MM.1S (cell line): ENCODE measurements at regions not wholly inside any gene's neighbourhood (a gene's known extent, or its start where the extent isn't known, plus 50 kb on each side); places are given as distances from the start of the nearest gene placed in this dataset.

ENCODE experiments used
- DNase-seq: peaks from one replicate; pipeline ENCODE4 v3.0.0-alpha.2; 2015
- H2AFZ ChIP-seq: fragments of 300-600 bp; sonication (generic); 2 replicates; pipeline ENCODE4 v1.6.0; 2016; ENCODE audit warnings: antibody characterized with exemption, low read length
- H3F3A ChIP-seq: fragments of 300-600 bp; sonication (generic); 2 replicates; pipeline ENCODE4 v1.6.1; 2016; ENCODE audit warnings: mild to moderate bottlenecking, antibody characterized with exemption, low read length, moderate library complexity, mixed read lengths; ENCODE audit not compliant: insufficient read depth
- H3K27ac ChIP-seq: fragments of 300-600 bp; sonication (generic); 2 replicates; pipeline ENCODE4 v1.5.1; 2016; ENCODE audit warnings: mild to moderate bottlenecking, low read length
- H3K27me3 ChIP-seq: fragments of 300-600 bp; sonication (generic); replicated peaks from 2 replicates; pipeline ENCODE4 v1.6.0; 2016; ENCODE audit warnings: low read length; ENCODE audit not compliant: insufficient read depth
- H3K36me3 ChIP-seq: fragments of 300-600 bp; sonication (generic); replicated peaks from 2 replicates; pipeline ENCODE4 v1.6.1; 2016; ENCODE audit warnings: mild to moderate bottlenecking, low read length, mixed read lengths; ENCODE audit not compliant: insufficient read depth
- H3K4me1 ChIP-seq: fragments of 300-600 bp; sonication (generic); 2 replicates; pipeline ENCODE4 v1.6.1; 2016; ENCODE audit warnings: low read length, mixed read lengths
- H3K4me2 ChIP-seq: fragments of 300-600 bp; sonication (generic); 2 replicates; pipeline ENCODE4 v1.6.0; 2016; ENCODE audit warnings: low read depth, low read length
- H3K4me3 ChIP-seq: fragments of 300-600 bp; sonication (generic); 2 replicates; pipeline ENCODE4 v1.5.1; 2016; ENCODE audit warnings: low read length, mixed read lengths
- H3K79me2 ChIP-seq: fragments of 300-600 bp; sonication (generic); 2 replicates; pipeline ENCODE4 v1.6.1; 2016; ENCODE audit warnings: mixed run types, low read length, mixed read lengths
- H3K9ac ChIP-seq: fragments of 300-600 bp; sonication (generic); 2 replicates; pipeline ENCODE4 v1.6.1; 2016; ENCODE audit warnings: low read length, mixed read lengths
- H3K9me2 ChIP-seq: fragments of 300-600 bp; sonication (generic); replicated peaks from 2 replicates; pipeline ENCODE4 v1.6.1; 2016; ENCODE audit warnings: mild to moderate bottlenecking, low read length, mixed read lengths; ENCODE audit not compliant: insufficient read depth
- H3K9me3 ChIP-seq: fragments of 300-600 bp; sonication (generic); replicated peaks from 2 replicates; pipeline ENCODE4 v1.6.1; 2016; ENCODE audit warnings: mild to moderate bottlenecking, low read length, mixed read lengths; ENCODE audit not compliant: insufficient read depth
- H4K20me1 ChIP-seq: fragments of 300-600 bp; sonication (generic); 2 replicates; pipeline ENCODE4 v1.6.1; 2016; ENCODE audit warnings: mild to moderate bottlenecking, low read length, moderate library complexity, mixed read lengths; ENCODE audit not compliant: insufficient read depth
- EZH2 ChIP-seq: fragments of 300-600 bp; sonication (generic); optimal IDR thresholded peaks from 2 replicates; pipeline ENCODE3; 2017; ENCODE audit warnings: low read depth, mild to moderate bottlenecking, antibody characterized with exemption, low read length, mixed read lengths
- EZH2phosphoT487 ChIP-seq: fragments of 300-600 bp; sonication (generic); IDR thresholded peaks from 2 replicates; pipeline ENCODE4 v1.6.1; 2018; ENCODE audit warnings: antibody characterized with exemption, low read length
- TF ChIP-seq, protein P1 (sequence below): fragments of 300-600 bp; sonication (generic); IDR thresholded peaks from 2 replicates; pipeline ENCODE4 v1.5.1; 2016; ENCODE audit warnings: antibody characterized with exemption, low read length, mixed read lengths

GRCh38 chr14:71705460-71705859 lies 226.8 kb upstream of the RGS6 start:
- H3K4me3 ChIP-seq = no peak overlapping the region
- H3K36me3 ChIP-seq = no peaks in the 10 kb centered on the region
- H2AFZ ChIP-seq = no peak overlapping the region
- no peaks in the 10 kb centered on the region for H3K9me2 ChIP-seq
- no peaks in the 10 kb centered on the region for H3K9me3 ChIP-seq
- H3F3A ChIP-seq = no peaks in the 10 kb centered on the region
- DNase-seq = no peak
- no peaks in the 10 kb centered on the region for H3K27me3 ChIP-seq
- no peaks in the 10 kb centered on the region for H3K4me1 ChIP-seq
- no peaks in the 10 kb centered on the region for H3K79me2 ChIP-seq
- TF ChIP-seq, protein P1, sequence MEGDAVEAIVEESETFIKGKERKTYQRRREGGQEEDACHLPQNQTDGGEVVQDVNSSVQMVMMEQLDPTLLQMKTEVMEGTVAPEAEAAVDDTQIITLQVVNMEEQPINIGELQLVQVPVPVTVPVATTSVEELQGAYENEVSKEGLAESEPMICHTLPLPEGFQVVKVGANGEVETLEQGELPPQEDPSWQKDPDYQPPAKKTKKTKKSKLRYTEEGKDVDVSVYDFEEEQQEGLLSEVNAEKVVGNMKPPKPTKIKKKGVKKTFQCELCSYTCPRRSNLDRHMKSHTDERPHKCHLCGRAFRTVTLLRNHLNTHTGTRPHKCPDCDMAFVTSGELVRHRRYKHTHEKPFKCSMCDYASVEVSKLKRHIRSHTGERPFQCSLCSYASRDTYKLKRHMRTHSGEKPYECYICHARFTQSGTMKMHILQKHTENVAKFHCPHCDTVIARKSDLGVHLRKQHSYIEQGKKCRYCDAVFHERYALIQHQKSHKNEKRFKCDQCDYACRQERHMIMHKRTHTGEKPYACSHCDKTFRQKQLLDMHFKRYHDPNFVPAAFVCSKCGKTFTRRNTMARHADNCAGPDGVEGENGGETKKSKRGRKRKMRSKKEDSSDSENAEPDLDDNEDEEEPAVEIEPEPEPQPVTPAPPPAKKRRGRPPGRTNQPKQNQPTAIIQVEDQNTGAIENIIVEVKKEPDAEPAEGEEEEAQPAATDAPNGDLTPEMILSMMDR = no peak
- no peak for TF ChIP-seq EZH2phosphoT487
- H3K27ac ChIP-seq = no peak overlapping the region
- H4K20me1 ChIP-seq = no peaks in the 10 kb centered on the region
- no peak overlapping the region for H3K9ac ChIP-seq
- no peak overlapping the region for H3K4me2 ChIP-seq

GRCh38 chr14:71709076-71709475 lies 223.2 kb upstream of the RGS6 start:
- Histone ChIP-seq H3K4me3 (no peak overlapping the region), H3K9me2 (no peaks in the 10 kb centered on the region), H3K9me3 (no peaks in the 10 kb centered on the region), H3K4me2 (no peak overlapping the region), H4K20me1 (no peaks in the 10 kb centered on the region), H3K9ac (no peak overlapping the region), H3K27ac (no peak overlapping the region), H3K27me3 (no peaks in the 10 kb centered on the region), H3K4me1 (no peaks in the 10 kb centered on the region), H3K79me2 (no peaks in the 10 kb centered on the region), H2AFZ (no peak overlapping the region), H3K36me3 (no peaks in the 10 kb centered on the region), H3F3A (no peaks in the 10 kb centered on the region)
- TF ChIP-seq EZH2 = no peak
- TF ChIP-seq EZH2phosphoT487 = no peak
- TF ChIP-seq, protein P1 = no peak
- no peak for DNase-seq

- Histone ChIP-seq H4K20me1 (no peaks in the 10 kb centered on the region), H3K9me3 (no peaks in the 10 kb centered on the region), H3K27ac (no peak overlapping the region)
These were observed 222.2 kb upstream of the RGS6 start for GRCh38 chr14:71709987-71710386.

More at GRCh38 chr14:71709987-71710386, 222.2 kb upstream of the RGS6 start:
- TF ChIP-seq, protein P1 = no peak
- TF ChIP-seq EZH2 (no peak), EZH2phosphoT487 (no peak)
- Histone ChIP-seq H3K9ac (no peak overlapping the region), H3F3A (no peaks in the 10 kb centered on the region), H3K36me3 (no peaks in the 10 kb centered on the region), H3K27me3 (no peaks in the 10 kb centered on the region), H3K4me3 (no peak overlapping the region), H3K4me1 (no peaks in the 10 kb centered on the region), H2AFZ (no peak overlapping the region), H3K9me2 (no peaks in the 10 kb centered on the region), H3K79me2 (no peaks in the 10 kb centered on the region), H3K4me2 (no peak overlapping the region)
- no peak for DNase-seq
